IgD-negative memory B cell (primary cell): ENCODE measurements at regions not wholly inside any gene's neighbourhood (a gene's known extent, or its start where the extent isn't known, plus 50 kb on each side); places are given as distances from the start of the nearest gene placed in this dataset.
A peak's percentile ranks its signal among the peaks of the same experiment; 100 is the strongest.

Source experiments
- H3K27ac Mint-ChIP-seq, 3 donors: one replicate each; pipeline ENCODE4 v1.8.0; 2020 to 2022; ENCODE audit warnings: mild to moderate bottlenecking in 3 of 3, mixed read lengths in 3 of 3, moderate library complexity in 1 of 3
- H3K27me3 Mint-ChIP-seq: one replicate; pipeline ENCODE4 v1.8.0; 2021; ENCODE audit warnings: mixed read lengths
- H3K36me3 Mint-ChIP-seq: one replicate; pipeline ENCODE4 v1.8.0; 2020; ENCODE audit warnings: mild to moderate bottlenecking, mixed read lengths
- H3K4me1 Mint-ChIP-seq, 3 donors: one replicate each; pipeline ENCODE4 v1.8.0; 2020 to 2022; ENCODE audit warnings: mixed read lengths in 3 of 3, mild to moderate bottlenecking in 1 of 3
- H3K4me3 Mint-ChIP-seq, 4 donors: one replicate each; pipeline ENCODE4 v1.8.0; 2020 to 2022; ENCODE audit warnings: mild to moderate bottlenecking in 4 of 4, mixed read lengths in 4 of 4, moderate library complexity in 3 of 4
- H3K9me3 Mint-ChIP-seq, 3 donors: one replicate each; pipeline ENCODE4 v1.8.0; 2020 to 2021; ENCODE audit warnings: mixed read lengths in 3 of 3, mild to moderate bottlenecking in 1 of 3

DNA sequence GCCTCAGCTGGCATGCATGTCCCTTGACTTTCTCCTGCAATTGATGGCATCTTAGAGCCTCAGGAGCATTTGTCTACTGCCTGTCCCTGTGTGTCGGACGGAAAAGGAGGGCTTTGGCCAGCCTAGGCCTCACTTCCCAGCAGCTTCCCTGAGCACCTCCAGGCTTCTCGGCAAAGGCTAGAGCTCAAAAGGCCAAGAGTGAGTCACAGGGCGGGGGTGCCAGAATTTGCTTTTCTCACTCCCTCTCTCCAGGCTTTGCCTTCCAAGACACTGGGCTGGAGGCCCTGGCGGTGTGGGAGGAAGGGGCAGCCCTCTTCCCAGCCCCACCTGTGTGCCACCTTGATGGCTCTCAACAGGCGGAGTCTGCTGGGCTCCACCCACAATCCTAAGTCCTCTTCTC lies 107.3 kb upstream of the MAF start:
- Mint-ChIP-seq H3K36me3 (no peaks in the 10 kb centered on the region), H3K4me1 (no peaks in the 10 kb centered on the region), H3K4me3 (no peak overlapping the region), H3K27ac (no peak overlapping the region), H3K9me3 (no peaks in the 10 kb centered on the region), H3K27me3 (peaks cover 5% of the 10 kb centered on the region)

DNA sequence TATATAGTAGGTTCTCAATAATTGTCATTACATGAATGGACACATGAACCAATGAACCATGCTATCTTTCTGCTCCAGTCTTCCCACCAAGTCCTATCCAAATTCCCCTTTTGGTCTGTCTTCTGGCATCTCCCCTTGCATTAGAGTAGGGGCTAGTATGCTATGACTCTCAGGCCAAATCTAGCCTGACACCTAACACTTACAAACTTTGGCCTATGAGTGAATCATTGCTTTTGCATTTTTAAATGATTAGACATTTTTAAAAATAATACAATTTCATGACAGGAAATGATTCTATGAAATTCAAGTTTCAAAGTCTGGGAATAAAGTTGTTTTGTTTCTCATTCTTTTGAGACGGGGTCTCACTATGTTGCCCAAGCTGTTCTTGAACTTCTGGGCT lies 102.5 kb upstream of the MAF start:
- H3K27me3 Mint-ChIP-seq: peaks cover 3% of the 10 kb centered on the region
- no peak overlapping the region for H3K4me3 Mint-ChIP-seq

DNA sequence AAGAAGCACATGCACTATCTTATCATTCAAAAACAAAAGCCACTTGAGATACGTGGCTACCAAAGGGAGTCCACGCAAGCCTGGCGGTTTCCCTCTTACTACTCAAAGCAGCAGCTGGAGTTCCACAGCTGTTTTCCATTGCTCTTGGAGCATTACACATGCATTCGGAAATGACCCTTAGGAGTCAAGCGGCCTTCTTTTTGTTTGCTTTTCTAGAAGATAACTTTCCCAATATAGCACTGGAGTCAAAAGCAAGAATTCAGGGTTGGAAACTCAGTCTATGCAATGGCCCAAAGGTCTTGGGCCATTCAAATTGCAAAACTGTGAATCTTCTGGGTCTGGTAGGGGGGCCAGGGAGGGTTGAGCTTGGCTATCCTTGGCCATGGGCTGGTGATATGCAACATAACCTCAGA lies 97.8 kb upstream of the MAF start:
- Mint-ChIP-seq H3K36me3 (no peaks in the 10 kb centered on the region), H3K4me3 (no peak overlapping the region), H3K9me3 (peaks cover 3 to 12% (median 4%) of the 10 kb centered on the region in 3 donors), H3K27me3 (peaks cover 2% of the 10 kb centered on the region), H3K4me1 (peaks cover 0 to 1% (median 0%) of the 10 kb centered on the region in 3 donors), H3K27ac (peak overlapping the region in 1 of 3 donors; percentile 35)

More for the DNA sequence above, 102.5 kb upstream of the MAF start:
- Mint-ChIP-seq H3K36me3 (no peaks in the 10 kb centered on the region), H3K27ac (no peak overlapping the region), H3K4me1 (no peaks in the 10 kb centered on the region), H3K9me3 (peaks cover 0 to 3% (median 3%) of the 10 kb centered on the region in 3 donors)

DNA sequence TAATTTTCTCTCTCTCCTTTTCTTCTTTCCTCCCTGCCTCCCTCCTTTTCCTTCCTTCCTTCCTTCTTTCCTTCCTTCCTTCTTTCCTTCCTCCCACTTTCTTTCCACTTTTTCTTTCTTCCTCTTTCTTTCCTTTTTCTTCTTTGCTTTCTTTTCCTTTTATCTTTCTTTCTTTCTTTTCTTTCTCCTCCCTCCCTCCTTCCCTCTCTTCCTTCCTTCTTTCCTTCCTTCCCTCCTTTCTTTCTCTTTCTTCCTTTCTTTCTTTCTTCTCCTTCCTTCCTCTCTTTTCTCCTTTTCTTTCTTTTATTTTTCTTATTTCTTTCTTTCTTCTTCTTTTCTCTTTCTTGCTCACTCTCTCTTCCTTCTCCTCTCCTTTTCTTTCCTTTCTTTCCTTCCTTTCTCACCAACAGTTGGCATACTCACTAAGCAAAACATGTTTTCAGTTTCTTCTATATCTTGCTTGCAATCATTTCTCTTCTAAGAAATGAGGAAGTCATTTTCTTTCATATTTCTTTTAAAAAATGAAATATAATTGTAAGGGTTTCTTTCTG lies 97.1 kb upstream of the MAF start:
- Mint-ChIP-seq H3K36me3 (no peaks in the 10 kb centered on the region), H3K27me3 (peaks cover 2% of the 10 kb centered on the region), H3K27ac (no peak overlapping the region), H3K4me1 (peaks cover 0 to 1% (median 0%) of the 10 kb centered on the region in 3 donors), H3K9me3 (peaks cover 3 to 13% (median 8%) of the 10 kb centered on the region in 3 donors), H3K4me3 (no peak overlapping the region)

DNA sequence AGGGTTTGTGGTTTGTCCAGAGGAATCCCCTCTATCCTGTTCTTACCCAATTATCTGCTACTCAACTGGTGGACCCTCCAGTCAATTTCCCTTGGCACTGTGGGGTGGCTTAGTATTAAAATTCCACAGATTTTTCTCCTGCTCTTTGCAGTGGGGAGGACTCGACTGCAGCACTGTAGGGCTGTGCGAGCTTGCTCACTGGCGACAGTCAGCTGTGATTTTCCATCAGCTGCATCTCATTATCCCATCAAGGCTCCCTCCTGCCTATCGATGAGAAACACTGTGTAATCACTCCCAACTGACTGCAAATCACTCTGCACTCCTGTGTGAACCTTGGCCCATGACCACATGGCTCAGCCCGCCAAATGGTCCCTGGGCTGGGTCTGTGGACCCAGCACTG lies 90.5 kb upstream of the MAF start:
- Mint-ChIP-seq H3K9me3 (peaks cover 4 to 11% (median 8%) of the 10 kb centered on the region in 3 donors), H3K4me3 (no peak overlapping the region), H3K36me3 (no peaks in the 10 kb centered on the region), H3K4me1 (peaks cover 0 to 1% (median 0%) of the 10 kb centered on the region in 3 donors), H3K27ac (peak overlapping the region in 1 of 3 donors; percentile 59), H3K27me3 (no peaks in the 10 kb centered on the region)

DNA sequence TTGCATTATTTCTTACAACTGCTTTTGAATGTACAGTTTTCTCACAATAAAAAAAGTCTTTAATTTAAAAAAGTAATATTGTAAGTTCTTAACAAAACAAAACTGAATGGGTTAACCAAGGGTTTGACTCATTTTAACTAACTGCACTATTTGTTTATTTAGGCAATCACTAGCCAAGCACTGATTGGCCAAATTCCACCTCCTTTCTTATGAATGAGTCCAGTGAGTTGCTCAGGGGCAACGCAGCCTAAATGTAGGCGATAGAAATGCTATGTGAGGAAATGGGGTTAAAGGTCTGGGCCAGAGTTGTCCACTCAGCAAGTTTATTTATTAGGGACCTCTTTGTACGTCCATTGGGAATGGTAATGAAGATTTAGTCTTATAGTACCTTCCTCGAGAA lies 89.6 kb upstream of the MAF start:
- Mint-ChIP-seq H3K4me1 (peaks cover 0 to 1% (median 0%) of the 10 kb centered on the region in 3 donors), H3K9me3 (peaks cover 4 to 11% (median 8%) of the 10 kb centered on the region in 3 donors), H3K27ac (no peak overlapping the region), H3K4me3 (no peak overlapping the region), H3K36me3 (no peaks in the 10 kb centered on the region), H3K27me3 (no peaks in the 10 kb centered on the region)

DNA sequence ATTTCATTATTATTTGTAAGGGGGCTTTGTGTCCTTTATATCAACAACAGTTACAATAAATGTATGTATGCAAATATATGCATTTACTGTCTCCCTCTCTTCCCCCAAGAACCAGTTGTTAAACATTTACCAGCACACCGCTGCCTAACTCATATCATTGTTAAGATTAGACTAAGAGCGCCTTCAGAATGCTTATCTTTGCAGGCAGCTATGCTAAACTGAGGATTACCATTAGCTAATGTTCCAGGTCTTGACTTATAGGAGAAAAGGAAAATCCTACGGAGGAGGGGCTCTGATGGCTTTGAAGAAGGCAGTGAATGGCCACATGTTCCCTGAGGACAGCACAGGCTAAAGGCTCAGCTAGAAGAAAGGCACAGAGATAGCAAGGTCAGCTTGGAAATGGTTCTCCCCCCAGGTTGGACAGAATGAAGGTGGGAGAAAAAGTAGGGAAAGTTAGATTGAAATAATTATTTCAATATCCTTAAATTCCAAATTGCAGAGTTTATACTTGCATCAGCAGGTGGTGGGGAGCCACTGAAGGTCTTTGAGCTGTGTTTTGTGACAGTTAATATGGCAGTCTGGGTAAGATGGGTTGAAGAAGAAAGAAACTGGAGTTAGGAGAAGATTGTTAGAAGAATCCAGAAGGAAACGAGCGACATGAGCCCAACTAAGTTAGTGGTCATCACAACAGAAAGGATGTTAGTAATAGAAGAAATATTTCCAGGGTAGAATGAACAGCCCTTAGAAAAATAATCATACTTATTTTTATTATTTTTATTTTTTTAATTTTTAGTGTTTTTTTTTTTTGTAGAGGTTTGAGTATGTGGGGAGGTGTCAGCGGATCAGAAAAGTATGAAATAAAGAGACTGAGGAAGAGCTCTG lies 87.0 kb upstream of the MAF start:
- Mint-ChIP-seq H3K27me3 (no peaks in the 10 kb centered on the region), H3K27ac (no peak overlapping the region), H3K4me1 (no peaks in the 10 kb centered on the region), H3K36me3 (no peaks in the 10 kb centered on the region), H3K4me3 (no peak overlapping the region), H3K9me3 (peaks cover 2 to 4% (median 4%) of the 10 kb centered on the region in 3 donors)

DNA sequence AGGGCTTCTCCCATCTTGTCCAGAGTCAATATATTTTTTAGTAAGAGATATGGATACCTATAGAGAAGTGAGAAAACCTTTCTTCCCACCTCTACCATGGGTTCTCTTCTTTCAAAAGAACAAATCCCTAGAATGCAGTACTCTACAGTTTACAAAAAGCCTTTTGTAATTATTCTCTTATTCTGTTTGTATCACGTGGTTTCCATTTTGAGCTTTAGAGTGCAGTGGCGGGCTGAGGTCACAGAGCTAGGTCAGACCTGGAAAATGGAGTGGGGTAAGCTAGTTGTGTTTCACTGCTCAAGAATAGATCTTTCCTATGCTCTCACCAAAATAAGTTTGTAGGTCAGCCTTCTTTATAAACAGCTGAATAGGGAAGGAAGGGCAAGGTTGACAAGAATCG lies 85.3 kb upstream of the MAF start:
- Mint-ChIP-seq H3K9me3 (peaks cover 0 to 2% (median under 1%) of the 10 kb centered on the region in 3 donors), H3K27me3 (no peaks in the 10 kb centered on the region), H3K36me3 (no peaks in the 10 kb centered on the region), H3K27ac (no peak overlapping the region), H3K4me1 (no peaks in the 10 kb centered on the region), H3K4me3 (no peak overlapping the region)

DNA sequence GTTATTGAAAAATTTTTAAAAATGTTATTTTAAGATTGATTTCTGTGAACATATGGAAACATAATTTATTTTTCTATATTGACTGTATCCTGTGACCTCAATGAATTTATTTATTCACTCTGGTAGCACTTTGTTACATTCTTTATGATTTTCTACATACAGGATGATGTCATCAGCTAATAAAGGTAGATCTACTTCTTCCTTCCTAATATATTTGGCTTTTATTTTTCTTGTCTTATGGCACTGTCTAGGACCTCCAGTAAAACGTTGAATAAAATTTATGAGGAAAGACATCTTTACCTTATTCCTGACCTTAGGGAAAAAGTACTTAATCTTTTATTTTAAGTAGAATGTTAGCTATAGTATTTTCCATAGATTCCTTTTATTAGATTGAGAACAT lies 78.8 kb upstream of the MAF start:
- Mint-ChIP-seq H3K36me3 (no peaks in the 10 kb centered on the region), H3K27me3 (peaks cover 2% of the 10 kb centered on the region), H3K4me1 (no peaks in the 10 kb centered on the region), H3K27ac (no peak overlapping the region), H3K4me3 (no peak overlapping the region), H3K9me3 (peaks cover 0 to 4% (median 0%) of the 10 kb centered on the region in 3 donors)

DNA sequence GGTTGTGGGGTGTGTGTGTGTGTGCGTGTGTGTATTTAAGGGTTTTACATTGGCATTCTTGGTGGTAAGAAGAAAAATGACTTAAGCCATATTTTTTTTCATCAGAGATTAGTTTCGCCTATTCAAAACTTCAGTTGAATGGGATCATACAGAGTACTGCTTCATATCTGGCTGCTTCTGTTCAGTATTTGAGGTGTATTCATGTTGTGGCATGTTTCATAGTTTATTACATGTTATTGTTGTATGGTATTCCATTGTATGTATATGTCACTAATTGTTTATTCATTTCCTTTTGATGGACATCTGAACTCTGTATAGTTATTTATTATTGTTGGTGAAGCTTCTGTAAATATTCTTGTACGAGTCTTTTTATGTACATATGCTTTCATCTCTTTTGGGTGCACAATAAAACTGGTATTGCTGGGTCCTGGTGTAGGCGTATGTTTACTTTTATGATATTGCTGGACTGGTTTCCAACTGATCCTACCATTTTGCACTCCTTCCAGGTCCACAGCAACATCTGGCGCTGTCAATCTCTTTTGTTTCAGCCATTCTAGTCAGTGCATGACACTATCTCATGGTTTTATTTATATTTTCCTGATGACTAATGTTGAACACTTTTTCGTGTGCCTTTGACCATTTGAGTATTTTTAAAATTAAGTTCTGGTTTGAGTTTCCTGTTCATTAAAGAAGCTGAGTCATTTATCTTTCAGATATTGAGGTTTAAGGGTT lies 77.4 kb upstream of the MAF start:
- H3K27me3 Mint-ChIP-seq: peaks cover 2% of the 10 kb centered on the region
- peaks cover 0 to 4% (median 2%) of the 10 kb centered on the region in 3 donors for H3K9me3 Mint-ChIP-seq
- no peaks in the 10 kb centered on the region for H3K36me3 Mint-ChIP-seq
- no peak overlapping the region for H3K27ac Mint-ChIP-seq
- no peaks in the 10 kb centered on the region for H3K4me1 Mint-ChIP-seq
- no peak overlapping the region for H3K4me3 Mint-ChIP-seq

DNA sequence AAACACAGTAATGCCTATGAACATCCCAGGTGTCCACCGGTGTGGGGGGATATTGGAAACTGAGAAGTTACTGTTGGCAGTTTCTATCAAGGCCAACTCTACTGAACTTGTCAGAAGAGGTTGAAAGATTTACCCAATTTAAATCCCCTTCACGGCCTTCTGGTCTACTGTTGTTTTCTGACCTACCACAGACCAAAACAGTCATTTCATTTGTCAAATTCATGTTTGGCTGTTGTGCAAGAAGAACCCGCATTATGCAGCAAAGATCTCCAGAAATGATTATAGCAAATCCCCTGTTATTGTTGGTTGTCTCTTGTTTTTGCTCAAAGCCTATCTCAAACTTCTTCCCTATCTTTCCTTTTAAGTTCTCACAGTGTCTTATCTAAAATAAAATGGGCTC lies 73.1 kb upstream of the MAF start:
- Mint-ChIP-seq H3K4me3 (no peak overlapping the region), H3K36me3 (no peaks in the 10 kb centered on the region), H3K4me1 (no peaks in the 10 kb centered on the region)

DNA sequence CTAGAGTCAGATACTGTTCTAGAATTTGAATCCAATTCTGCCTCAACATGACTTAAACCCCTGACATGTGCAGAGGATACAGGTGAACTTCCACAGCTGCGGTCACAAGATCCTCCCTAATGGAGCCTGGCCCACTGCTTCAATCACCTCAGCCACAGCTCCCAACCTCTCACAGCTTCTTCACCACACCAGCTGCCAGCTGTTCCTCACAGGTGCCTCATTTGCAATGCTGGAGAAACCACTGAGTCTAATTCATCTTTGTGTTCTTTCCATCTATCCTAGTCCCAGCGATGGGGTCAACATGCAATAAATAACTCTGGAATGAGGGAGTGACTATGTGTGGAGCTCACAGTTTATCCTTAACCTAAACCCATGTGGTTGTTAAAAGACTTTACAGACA lies 72.0 kb upstream of the MAF start:
- Mint-ChIP-seq H3K36me3 (no peaks in the 10 kb centered on the region), H3K27ac (no peak overlapping the region), H3K27me3 (peaks cover 2% of the 10 kb centered on the region), H3K9me3 (peaks cover 0 to 4% (median 1%) of the 10 kb centered on the region in 3 donors), H3K4me1 (no peaks in the 10 kb centered on the region), H3K4me3 (no peak overlapping the region)

More for the DNA sequence above, 73.1 kb upstream of the MAF start:
- H3K9me3 Mint-ChIP-seq: peaks cover 0 to 4% (median 0%) of the 10 kb centered on the region in 3 donors
- H3K27me3 Mint-ChIP-seq: peaks cover 2% of the 10 kb centered on the region
- H3K27ac Mint-ChIP-seq: no peak overlapping the region

DNA sequence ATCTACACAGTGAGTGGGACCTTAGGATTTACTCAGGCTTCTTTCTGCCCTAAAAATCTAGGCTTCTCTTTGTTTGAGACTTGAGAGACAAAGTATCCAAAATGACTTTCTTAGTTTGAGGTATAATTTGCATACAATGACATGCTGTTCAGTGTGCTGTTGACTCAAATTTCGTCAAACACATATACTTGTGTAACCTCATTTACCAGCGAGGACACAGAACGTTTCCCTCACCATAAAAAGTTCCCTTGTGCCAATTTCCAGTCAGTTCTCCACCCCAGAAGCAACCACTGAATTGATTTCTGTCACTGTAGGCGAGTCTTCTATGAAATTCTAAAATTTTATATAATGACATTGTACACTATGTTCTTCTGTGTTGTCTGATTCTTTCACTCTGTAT lies 68.0 kb upstream of the MAF start:
- Mint-ChIP-seq H3K36me3 (peaks cover 2% of the 10 kb centered on the region), H3K27me3 (peaks cover 3% of the 10 kb centered on the region), H3K9me3 (peaks cover 0 to 2% (median 1%) of the 10 kb centered on the region in 3 donors), H3K4me3 (no peak overlapping the region), H3K27ac (no peak overlapping the region), H3K4me1 (peaks cover 0 to 1% (median 0%) of the 10 kb centered on the region in 3 donors)

DNA sequence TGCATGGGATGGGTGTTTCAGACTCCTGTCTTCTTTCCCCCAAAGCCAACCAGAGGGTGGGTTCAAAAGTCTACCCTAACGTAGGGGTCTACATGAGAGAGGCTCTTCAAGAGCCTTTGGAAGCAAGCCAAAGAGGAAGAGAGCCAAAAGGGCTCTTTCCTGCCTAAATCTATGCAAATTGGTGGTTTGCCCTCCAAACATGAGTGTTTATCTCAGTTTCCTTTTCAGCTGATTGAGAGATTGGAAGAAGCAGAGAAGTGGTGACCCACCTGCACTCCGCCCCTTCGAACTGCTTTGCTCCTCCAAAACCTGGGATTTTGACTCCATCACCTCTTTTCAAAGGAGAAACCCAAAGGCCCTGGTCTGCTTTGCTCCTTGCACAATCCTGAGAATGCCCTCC lies 65.4 kb upstream of the MAF start:
- Mint-ChIP-seq H3K4me1 (peaks cover 0 to 1% (median 0%) of the 10 kb centered on the region in 3 donors), H3K36me3 (peaks cover 3% of the 10 kb centered on the region), H3K27me3 (peaks cover 3% of the 10 kb centered on the region), H3K4me3 (no peak overlapping the region), H3K27ac (no peak overlapping the region), H3K9me3 (peaks cover 0 to 5% (median 1%) of the 10 kb centered on the region in 3 donors)

DNA sequence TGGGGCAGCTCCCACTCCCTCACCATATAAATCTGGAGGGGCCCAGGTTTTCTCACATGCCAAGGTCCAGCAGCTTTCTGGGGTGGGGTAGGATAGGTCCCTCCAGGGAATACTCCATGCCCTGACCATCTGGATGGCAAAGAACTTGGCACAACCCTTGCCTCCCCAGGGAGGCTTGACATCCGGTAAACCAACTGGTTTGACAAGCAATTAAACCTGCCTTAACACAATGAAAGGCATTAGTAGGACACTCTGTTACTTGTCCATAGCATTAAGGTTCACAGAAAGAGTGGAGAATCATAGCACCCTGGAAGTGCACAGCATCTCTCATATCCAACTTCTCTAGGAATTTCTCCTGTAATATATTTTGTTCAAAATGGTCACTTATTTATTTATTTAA lies 63.9 kb upstream of the MAF start:
- H3K27me3 Mint-ChIP-seq: peaks cover 3% of the 10 kb centered on the region
- H3K4me1 Mint-ChIP-seq: peaks cover 0 to 1% (median 0%) of the 10 kb centered on the region in 3 donors
- H3K9me3 Mint-ChIP-seq: peaks cover 0 to 9% (median 1%) of the 10 kb centered on the region in 3 donors
- no peak overlapping the region for H3K4me3 Mint-ChIP-seq
- peaks cover 3% of the 10 kb centered on the region for H3K36me3 Mint-ChIP-seq
- H3K27ac Mint-ChIP-seq: no peak overlapping the region
